ENCODE measurements at regions not wholly inside any gene's neighbourhood (a gene's known extent, or its start where the extent isn't known, plus 50 kb on each side); places are given as distances from the start of the nearest gene placed in this dataset.

GRCh38 chr5:61732796-61733195 is 400.7 kb downstream of the ZSWIM6 start:
- no peak for TF ChIP-seq GABPA (IDR thresholded peaks at IDR 0.05 in 1 of 2, conservative IDR thresholded peaks at IDR 0.05 in 1 of 2)
- no peak for TF ChIP-seq CTCF (IDR thresholded peaks at IDR 0.05; ENCODE audit: low read depth, low read length, missing input control)
- TF ChIP-seq YY1 (IDR thresholded peaks at IDR 0.05), result no peak
- no peak for TF ChIP-seq RXRA (IDR thresholded peaks at IDR 0.05)
- TF ChIP-seq JUND (IDR thresholded peaks at IDR 0.05), result no peak
- TF ChIP-seq, protein P1, sequence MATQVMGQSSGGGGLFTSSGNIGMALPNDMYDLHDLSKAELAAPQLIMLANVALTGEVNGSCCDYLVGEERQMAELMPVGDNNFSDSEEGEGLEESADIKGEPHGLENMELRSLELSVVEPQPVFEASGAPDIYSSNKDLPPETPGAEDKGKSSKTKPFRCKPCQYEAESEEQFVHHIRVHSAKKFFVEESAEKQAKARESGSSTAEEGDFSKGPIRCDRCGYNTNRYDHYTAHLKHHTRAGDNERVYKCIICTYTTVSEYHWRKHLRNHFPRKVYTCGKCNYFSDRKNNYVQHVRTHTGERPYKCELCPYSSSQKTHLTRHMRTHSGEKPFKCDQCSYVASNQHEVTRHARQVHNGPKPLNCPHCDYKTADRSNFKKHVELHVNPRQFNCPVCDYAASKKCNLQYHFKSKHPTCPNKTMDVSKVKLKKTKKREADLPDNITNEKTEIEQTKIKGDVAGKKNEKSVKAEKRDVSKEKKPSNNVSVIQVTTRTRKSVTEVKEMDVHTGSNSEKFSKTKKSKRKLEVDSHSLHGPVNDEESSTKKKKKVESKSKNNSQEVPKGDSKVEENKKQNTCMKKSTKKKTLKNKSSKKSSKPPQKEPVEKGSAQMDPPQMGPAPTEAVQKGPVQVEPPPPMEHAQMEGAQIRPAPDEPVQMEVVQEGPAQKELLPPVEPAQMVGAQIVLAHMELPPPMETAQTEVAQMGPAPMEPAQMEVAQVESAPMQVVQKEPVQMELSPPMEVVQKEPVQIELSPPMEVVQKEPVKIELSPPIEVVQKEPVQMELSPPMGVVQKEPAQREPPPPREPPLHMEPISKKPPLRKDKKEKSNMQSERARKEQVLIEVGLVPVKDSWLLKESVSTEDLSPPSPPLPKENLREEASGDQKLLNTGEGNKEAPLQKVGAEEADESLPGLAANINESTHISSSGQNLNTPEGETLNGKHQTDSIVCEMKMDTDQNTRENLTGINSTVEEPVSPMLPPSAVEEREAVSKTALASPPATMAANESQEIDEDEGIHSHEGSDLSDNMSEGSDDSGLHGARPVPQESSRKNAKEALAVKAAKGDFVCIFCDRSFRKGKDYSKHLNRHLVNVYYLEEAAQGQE (IDR thresholded peaks at IDR 0.05), result no peak
